Stimulated activated CD8-positive, alpha-beta memory T cell treated with anti-CD3 and anti-CD28 coated beads, Interleukin-4, amount 100 ng/mL, for 4 hours (primary cell): ENCODE measurements at regions not wholly inside any gene's neighbourhood (a gene's known extent, or its start where the extent isn't known, plus 50 kb on each side); places are given as distances from the start of the nearest gene placed in this dataset.

ENCODE experiments used
- DNase-seq, 2 donors: peaks; one replicate each; pipeline ENCODE4 v3.0.0-alpha.2; 2020; ENCODE audit warnings: low read depth in 2 of 2, low spot score in 1 of 2

DNA sequence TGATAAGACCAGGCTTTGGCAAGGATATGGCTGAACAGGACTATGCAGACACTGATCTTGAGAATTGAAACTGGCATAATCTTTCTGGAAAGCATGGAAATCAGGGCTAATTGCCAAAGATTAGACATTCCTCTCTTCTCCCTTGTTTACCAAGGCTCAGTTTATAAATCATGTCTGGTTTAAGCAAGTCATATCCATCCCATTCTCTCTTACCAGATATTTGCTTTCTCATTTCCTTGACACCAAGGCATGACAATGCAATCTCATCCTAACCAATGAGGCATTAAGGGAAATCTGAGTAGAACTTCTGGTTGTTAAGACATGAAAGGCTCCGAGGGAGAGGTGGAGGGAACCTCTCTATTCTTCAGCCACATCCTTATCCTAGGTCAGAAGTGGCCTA lies 110.3 kb upstream of the CEP85L start:
- no peak for DNase-seq

DNA sequence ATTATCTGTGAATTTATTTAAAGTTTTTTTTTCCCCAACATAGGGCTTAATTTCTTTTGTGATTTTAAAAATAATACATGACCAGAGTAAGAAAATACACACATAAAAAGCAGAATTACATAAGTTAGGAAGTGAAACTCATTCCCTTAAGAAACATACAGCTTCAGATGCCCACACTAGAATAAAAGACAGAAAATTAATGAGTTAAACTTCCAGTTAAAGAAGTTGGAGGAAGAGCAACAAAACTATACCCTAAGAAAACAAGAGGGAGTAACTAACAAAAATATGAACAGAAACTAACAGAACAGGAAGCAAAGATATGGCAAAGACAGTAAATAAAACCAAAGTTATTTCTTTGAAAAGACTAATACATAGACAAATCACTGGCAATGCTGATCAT lies 107.6 kb upstream of the CEP85L start:
- DNase-seq, result no peak

DNA sequence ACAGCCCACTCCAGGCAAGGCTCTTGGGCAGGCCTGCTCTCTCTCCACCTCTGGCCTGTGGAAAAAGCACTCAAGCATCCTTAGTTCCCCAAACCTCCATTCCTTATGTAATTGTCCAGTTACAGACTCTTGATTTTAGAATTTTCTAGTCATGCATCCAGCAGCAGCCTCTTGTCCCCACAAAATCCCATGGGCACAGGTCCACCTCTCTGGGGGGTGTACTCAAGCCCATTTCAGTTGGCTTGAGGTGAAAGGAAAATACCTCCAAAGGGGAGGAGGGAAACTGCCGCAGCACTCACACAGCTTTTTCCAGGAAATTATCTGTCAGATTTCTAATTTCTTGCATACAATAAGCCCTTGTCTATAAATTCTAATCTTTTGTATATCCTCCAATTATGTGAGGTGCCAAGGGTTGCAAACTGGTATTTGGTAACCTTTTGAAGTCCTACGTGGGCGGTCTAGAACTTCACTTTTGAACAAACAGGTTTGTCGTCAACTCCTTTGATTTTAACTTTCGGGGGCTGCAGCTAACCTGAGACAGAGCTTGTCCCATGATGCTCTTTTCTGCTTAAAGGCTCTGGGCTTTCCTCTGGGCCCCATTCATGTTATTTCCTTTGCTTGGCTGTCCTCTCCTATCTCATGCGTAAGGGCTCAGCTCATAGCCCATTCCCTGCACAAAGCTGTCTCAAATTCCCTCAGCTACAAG lies 104.7 kb upstream of the CEP85L start:
- no peak for DNase-seq

DNA sequence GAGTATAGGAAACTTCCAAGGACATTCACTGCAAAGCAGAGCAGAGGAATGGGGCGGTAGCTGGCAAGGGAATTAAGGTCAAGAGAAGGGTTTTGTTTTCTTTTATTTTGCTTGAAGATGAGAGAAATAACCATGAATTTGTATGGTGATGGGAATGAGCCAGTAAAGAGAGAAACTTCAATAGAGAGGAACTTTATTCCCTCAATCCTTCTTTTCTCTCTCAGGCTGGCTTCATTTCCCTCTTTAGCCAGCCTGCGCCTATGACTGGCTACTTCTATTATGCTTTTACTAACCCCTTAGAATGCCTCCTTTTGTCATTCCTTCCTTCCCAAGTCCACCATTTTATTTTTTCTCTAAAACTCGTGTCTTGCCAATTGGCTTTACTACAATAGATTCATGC lies 101.4 kb upstream of the CEP85L start:
- no peak for DNase-seq

DNA sequence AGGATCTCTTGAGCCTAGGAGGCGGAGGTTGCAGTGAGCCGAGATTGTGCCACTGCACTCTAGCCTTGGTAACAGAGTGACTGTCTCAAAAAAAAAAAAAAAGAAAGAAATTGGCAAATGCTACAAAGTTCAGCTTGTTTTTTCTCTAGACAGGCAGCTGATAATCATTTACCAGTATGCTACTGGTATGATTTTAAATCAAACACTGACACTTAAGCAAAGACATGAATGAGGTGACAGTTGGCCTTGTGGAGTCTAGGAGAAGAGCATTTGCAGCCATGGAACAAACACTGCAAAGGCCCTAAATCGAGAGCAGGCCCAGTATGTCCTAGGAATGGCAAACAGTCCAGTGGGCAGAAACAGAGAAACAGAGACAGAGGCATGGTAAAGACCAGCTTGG lies 99.7 kb upstream of the CEP85L start:
- no peak for DNase-seq

DNA sequence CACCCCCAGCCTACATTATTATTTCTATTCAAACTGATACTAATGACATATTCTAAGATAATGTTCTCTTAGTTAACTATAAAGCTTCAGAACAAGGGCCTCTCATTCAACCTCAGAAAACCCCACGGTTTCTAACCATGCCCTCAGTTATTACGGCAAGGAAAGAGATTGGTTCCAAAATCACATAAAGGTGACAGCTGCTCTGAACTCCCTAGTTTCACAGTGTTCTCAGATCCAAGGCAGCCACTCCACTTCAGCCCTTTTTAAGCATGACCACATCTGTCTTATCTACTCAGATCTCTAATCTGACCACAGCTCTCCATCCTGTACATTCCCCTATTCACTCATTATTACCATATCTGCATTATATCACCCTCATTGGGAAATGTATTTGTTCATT lies 98.8 kb upstream of the CEP85L start:
- no peak for DNase-seq

DNA sequence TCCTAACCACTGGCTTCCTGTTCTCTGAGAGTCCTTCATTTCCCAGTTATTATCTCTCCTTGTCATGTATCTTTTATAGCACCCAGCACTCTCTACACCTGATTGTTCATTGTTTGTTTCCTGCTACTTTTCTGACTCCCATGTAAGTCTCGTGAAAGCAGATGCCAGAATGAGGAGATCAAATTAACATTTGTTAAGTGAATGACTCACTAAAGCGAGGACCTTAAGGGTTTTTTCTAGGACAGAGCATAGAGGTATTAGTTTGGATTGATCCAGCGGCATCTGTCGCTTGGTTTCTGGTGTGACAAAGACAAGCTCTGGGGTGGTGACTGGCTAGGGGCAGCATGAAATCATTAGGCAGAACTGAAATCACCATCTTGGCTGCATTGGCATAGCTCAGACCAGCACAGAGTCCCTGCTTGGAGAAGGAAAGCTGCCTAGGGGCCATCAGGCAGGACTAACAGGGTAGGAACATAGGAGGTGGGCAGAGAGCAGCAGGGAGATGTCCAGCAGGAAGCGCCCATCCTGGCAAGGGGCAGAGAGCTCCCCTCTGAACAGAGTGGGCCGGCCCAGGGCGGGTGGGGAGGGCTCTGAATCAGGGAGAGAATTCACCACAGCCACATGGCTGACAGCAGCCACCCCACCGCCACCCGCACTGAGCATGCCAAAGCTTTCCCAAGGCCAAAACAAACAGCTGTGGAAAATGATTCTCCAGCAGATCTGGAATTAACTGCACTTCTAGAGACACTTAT lies 97.1 kb upstream of the CEP85L start:
- DNase-seq, result no peak

DNA sequence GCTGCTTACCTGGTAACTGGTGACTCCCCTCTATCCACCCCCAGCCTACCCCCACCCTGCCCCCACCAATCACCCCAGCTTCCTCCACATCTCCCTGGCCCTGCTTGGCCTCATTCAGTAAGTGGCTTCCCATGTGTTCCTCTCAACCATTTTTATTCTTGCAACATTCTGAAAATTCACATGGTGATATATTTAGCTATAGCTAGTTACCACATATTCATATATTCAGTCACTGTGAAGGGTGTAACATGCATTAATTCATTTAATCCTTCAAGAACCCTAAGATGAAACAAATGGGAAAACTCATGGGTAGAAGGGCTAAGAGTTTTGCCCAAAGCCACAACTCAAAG lies 95.4 kb upstream of the CEP85L start:
- no peak for DNase-seq

DNA sequence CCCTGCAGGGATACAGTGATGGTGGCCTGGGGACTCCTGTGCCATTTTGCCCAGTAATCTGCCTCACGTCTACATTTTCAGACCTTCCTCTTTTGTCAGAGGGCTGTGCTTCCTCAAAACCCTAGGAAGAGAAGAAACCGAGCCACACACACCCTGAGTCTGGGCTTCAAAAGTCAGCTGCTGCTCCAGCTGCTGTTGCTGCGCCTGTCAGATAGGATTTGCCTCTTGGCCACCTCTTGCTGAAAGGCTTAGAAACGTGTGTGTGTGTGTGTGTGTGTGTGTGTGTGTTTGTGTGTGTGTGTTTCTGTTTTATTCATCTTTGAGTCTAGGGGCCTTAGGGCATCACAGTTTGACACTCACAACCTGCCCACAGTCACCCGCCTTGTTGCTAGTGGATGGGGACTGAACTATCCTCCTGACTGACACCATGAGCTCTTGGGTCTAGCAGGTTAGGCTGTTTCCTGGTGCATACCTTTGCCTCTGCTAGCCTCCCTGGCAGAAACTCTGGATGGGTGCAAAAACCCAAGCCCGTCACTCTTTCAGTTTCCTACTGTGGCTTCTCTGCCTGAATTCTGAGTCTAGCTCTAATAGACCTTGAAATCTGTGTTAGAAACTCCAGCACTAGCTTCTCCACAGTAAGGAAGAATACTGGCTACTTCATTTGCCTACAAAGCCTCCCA lies 94.9 kb upstream of the CEP85L start:
- DNase-seq, result no peak

DNA sequence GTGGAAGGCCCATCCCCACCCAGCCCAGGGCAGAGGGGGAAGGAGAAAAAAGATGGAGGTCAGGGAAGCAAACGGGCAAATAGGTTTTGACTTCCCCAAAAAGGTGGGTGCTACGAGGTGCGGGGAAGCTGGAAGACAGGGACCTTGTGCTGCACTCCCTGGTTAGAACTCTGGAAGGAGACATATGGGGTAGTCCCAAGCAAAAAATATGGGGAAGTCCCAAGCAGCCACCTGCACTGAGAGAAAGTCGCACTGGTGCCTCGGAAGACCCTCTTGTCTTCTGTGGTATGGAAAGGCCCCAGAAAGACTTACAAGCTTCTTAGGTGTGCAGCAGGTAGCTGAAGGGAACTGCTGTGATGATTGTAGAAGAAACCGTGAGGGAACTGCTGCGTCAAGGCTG lies 93.8 kb upstream of the CEP85L start:
- no peak for DNase-seq

DNA sequence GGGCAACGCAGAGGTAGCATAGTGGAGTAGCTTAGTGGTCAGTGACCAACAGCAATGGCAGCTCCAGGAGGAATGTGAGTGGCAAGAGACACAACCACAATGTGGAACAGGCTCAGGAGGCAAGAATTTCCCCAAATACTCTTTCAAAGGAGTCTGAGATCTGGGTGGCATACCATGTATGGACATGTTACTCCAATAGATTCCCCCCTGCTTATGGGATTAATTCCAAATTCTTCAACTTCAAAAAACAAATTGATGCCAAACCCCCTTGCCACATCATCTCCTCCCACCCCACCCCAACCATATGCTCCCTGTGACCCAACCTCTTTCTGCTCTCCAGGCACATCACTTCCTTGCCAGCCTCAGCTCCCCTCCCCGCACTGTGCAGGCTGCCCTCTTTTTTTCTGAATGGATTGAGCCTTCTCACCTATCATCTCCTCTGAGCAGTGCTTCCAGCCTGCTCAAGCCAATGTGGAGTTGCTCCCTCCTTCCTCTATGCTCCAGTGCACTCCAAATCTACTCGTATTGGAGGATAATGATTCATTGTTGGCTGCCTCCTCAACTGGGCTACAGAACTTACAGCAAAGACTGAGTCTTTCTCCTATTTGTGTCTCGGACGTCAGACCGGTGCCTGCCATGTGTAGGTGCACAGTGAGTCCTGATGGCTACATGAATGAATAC lies 93.0 kb upstream of the CEP85L start:
- no peak for DNase-seq

DNA sequence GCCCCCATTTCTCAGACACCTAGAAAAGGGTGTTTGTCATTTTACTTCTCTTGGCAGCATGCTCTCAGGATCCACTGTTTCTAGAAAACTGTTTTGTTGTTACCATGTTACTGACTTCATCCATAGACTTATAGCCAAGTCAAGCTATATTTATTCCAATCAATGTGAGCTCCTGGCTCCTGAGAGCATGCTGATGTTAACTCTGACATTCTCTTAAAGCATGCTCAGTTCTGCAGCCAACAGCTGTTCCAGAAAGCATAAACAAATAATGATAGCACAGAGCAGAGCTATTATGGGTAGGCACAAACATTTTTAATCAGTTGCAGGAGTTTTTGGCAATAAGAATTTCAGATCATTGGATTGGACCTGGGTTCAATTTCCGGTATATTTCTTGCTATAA lies 92.4 kb upstream of the CEP85L start:
- no peak for DNase-seq

DNA sequence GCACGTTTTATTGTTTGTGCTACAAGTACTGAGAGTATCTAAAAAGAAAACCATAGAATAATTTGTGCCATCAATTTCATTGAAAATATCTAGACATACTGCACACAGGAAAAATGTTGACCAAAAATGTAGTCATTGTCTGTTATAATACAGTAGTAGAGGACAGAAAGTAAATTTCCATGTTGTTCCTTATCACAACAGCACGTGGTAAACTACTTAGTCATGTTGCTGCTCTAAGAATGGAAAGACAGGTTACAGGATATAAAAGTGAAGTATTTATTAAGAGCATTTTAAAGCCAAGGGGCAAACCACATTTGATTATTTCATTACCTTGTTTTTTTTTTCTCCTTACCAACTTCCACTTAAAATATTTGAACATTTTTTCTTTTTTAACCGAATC lies 89.0 kb upstream of the CEP85L start:
- DNase-seq, result no peak

DNA sequence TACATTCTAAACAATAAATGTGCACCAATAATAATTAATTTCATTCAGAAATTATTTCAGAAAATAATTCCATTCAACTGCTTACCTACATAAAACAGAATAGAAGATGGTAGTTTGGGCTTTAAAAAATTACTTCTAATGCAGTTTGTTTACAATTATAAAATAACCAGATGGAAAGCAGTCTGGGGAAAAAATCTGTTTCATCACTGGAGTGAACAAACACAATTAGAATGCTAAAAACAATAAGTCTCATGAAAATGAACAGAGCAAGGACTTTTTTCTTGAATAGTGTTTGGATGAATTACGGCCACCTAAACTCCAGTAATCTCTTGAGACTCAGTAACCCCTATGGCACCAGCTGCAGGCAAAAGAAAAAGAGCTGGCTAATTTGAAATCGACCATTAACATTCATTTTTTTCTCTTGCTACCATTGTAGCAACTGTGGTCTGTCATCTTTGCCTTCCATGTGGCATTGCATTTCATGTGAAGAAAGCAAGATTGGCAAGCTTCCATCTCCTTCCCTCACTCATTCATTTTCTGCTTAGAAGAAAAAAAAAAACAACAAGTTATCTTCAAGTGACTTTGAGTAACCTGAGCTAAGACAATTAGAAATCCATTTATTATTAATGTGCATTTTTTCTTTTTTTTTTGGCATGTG lies 88.4 kb upstream of the CEP85L start:
- no peak for DNase-seq

DNA sequence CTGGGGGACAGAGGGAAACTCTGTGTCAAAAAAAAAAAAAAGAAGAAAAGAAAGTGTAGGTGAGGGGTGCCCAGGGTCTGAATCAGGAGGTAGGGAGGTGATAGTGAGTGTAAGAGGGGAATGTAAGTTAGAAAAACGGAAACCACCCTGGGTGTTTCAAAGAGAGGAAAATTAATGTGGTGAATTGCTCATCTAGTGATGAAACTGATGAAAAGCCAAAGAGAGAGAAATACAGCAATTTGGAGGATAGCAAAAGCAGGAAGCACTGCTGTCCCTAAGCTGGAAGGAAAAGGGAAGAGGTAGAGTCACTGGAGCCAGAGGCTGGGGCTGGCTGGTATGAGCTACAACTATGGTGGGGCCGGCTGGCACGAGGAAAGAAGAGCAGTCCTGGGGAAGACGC lies 85.0 kb upstream of the CEP85L start:
- no peak for DNase-seq

DNA sequence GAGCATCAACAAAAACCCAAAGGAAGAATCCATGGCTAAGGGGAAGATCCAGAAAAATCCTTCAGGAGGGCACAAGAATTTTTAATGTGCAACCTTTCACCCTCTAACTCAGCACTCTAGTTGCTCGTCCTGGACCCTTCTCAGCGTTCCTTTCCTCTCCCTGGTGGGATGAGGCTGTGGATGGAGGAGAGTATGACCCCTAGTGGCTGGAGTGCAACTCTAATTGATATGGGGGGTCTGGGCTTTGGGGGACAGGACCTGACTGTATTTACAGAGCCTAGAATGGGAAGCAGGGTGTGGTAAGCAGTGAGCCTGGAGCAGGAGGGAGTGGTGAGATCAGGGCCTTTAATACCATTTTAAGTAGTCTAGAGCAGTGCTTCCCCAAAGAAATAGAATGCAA lies 83.9 kb upstream of the CEP85L start:
- DNase-seq, result no peak

DNA sequence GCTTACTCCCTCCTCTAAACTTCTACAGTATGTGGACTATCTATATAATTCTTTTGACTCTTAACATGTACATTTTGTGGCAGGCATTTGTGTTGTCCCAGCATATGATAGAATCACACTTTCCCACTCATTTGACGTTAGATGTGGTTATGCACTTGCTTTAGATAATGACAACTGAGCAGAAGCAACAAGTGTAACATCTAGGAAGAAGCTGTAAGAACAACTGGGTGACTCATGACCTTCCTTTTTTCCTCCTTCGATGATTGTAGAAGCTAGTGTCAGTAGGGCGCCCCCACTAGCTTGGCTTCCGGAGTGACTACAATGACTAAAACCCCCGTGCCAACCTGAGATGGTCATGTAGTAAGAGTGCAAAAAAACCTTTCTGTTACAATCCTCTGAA lies 74.6 kb upstream of the CEP85L start:
- peak; percentile 52 to 66 for DNase-seq

DNA sequence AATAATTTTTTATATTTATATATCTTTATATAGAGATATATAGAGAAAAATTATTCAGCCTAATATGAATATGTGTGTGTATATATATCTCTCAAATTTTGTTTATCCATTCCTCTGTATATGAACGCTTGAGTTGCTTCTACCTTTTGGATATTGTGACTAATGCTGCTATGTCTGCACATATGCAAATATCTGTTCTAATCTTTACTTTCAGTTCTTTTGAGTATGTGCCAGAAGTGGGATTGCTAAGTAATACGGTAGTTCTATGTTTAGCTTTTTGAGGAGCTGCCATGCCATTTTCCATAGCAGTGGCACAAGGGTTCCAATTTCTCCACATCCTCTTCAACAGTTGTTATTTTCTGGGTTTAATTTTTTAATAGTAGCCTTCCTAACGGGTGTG lies 72.8 kb upstream of the CEP85L start:
- no peak for DNase-seq

DNA sequence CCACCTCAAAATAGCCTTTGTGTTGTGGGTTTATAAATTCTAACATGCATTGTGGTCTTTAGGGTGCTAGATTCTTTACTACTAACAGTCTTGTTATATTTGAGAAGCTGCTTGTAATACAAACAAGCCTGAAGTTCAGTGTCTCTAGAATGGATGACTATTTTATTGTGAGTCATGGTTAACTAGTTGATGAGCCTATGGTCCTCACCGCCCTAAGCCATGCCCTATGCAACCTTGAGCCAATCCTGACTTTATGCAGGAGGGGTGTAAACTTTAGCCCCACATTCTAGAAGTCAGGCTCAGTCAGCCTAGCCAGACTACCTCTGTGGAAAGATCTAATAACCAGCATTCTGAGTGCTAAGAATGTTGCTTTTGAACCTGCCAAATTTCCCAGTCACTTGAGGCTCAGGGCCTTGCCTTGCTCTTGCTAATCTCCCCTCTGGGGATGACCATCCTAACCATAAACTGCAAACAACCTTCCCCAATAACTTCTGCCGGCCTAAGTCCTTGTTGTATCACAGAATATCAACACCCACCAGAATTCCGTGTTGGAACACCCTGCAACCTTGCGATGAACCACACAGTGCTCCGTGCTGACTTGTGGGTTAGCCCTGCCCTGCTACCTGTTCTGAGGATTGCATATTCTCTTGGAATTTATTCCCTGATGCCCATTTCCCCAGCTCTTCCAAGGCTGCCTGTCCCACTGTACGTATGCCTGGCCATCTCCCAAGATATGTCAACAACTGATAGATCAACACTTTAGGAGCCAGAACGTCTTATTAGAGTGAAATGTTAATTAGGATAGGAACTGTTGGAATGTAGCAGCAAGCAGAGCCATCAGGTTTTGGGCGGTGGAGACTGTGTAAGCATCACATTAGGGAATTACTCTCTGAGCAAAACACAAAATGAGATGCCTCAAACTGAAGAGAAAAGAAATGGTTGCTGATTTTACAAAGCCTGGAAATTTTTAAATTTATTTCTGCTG lies 71.7 kb upstream of the CEP85L start:
- DNase-seq, result no peak

DNA sequence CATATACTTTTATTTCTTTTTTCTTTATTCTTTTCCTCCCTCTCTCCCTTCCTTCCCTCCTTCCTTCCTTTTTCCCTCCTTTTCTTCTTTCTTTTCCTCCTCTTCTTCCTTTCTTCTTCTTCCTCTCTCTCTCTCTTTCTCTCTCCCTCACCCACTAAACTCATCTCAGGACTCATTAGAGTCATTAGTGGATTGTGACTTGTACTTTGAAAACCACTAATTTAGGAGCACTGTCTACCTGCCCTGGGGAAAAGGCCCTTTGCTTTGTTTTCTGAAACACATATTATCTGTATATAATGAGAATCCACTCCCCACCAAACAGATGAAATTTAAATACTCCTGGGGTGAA lies 68.7 kb upstream of the CEP85L start:
- DNase-seq, result no peak
